GM12874 (cell line): ENCODE measurements at regions not wholly inside any gene's neighbourhood (a gene's known extent, or its start where the extent isn't known, plus 50 kb on each side); places are given as distances from the start of the nearest gene placed in this dataset.

Experiments
- TF ChIP-seq, protein P1 (sequence below): IDR thresholded peaks from 2 replicates; pipeline ENCODE4 v1.5.1; 2011; ENCODE audit warnings: low read depth, mild to moderate bottlenecking, control low read depth, low read length, moderate library complexity; ENCODE audit not compliant: insufficient read depth

DNA sequence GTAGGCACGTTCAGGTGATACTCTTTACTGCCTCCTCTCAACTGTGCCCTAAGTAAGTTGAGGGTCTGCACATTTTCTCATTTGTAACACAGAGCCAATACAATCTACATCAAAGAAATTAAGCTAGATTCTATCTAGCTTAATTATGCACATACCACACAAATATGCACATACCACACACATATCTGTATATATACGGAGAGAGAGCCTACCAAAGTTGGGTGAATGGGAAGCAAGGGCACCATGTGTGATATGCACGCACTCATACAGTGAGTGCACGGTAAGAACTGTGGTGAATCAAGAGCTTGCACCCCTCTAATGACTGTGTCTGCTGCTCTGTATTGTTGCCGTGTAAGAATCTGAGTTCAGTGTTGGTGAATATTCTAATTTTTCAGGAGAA lies 314.9 kb downstream of the ZNF326 start:
- TF ChIP-seq, protein P1, sequence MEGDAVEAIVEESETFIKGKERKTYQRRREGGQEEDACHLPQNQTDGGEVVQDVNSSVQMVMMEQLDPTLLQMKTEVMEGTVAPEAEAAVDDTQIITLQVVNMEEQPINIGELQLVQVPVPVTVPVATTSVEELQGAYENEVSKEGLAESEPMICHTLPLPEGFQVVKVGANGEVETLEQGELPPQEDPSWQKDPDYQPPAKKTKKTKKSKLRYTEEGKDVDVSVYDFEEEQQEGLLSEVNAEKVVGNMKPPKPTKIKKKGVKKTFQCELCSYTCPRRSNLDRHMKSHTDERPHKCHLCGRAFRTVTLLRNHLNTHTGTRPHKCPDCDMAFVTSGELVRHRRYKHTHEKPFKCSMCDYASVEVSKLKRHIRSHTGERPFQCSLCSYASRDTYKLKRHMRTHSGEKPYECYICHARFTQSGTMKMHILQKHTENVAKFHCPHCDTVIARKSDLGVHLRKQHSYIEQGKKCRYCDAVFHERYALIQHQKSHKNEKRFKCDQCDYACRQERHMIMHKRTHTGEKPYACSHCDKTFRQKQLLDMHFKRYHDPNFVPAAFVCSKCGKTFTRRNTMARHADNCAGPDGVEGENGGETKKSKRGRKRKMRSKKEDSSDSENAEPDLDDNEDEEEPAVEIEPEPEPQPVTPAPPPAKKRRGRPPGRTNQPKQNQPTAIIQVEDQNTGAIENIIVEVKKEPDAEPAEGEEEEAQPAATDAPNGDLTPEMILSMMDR, result no peak

DNA sequence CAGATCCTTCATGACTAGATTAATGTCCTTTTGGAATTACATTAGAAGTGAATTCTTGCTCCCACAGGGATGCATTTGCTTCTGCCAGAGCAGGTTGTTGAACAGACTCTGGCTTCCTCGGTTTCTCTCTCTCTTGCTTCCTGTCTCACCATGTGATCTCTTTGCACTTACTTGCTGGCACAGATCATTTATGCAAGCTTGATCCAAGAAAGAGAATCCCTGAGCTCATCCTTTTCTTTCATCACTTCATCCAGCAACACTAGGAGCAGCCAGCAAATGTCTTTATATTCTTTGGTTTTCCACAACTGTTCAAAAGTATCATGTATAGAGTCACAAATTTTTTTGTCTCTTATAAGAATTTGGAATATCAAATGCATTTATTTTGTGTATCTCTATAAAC lies 313.5 kb downstream of the ZNF326 start:
- TF ChIP-seq, protein P1, result no peak

DNA sequence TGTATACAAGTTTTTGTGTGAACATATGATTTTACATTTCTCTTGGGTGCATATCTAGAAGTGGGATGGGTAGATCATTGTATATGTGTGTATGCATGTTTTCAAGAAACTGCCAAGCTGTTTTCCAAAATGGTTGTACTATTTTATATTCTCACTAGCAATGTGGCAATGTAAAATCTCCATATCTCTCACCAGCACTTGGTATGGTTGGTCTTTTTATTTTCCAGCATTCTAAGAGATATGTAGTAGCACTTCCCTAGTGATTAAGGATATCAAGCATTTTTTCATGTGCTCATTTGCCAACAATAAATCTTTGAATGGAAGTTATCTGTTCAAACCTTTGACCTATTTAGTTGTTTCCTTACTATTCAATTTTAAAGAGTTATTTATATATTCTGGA lies 310.7 kb downstream of the ZNF326 start:
- TF ChIP-seq, protein P1, result no peak

DNA sequence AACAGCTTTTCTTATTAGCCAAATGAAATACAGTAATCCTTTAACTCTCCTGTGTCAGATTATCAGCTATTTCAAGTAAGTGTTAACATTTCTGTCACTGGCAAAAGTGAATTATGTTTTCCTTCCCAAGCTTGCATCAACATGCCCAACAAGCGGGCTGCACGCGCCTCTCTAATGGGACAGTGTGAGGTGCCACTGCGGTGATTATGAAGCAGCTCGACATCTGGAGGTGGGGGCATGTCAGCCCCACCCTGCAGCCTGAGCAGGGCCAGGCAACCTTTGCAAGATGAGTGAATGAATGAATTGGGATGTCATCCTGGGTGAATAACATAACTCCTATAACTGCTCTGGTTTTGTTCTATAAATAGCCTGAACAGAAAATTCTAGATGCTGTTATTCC lies 301.4 kb downstream of the ZNF326 start:
- TF ChIP-seq, protein P1, result no peak

DNA sequence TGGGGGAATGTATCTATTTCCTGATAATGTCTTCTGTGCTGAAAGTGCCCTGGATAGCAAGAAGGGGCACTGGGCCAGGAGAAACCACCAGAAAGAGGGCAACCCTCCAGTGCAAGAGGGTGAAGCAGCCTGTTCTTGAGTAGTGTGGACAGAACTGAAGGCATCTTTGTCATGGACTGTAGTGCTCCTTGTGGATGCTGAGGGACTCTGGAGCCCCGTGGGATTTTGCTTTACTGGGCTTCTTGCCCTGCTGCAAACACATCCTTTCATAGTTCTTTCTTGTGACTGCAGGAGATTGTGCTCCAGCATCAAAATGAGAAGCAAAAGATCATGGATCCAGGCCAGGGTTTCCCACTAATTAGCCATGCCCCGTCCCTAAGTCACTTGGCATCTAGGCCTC lies 300.6 kb downstream of the ZNF326 start:
- TF ChIP-seq, protein P1, result no peak

DNA sequence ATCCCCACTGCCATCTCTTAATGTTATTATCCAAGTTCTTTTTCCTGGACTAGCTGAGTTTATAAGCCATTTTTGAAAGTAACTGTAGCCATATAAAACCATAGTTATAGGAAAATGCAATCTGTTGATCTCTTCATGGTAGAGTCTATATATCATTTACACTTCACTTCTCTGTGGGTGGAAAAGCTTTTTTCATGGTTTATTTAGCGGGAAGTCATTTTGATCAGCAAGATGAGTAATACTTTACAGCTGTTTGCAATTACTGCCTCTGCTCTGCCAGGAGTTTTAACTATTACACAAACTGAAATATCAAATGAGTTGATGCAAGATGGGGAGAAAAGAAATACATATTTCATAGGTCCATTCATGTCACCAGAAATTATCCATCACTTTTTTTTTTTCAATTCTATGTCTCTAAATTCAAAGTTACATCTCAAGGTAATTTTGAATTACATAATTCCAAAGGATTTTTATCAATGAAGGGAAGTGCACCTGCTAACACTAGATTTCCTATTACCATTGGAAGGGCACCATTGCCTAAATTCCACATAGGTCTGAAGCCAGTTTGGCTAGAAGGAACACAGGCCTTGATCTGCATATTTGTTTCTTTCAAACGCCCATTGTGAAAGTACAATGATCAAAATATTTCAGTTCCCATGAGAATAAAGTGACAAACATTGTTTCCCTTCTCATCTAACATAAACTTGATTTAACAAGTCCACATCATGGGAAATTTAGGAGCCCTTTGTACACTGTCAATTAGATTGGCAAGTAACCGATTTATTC lies 296.7 kb downstream of the ZNF326 start:
- TF ChIP-seq, protein P1, result no peak

DNA sequence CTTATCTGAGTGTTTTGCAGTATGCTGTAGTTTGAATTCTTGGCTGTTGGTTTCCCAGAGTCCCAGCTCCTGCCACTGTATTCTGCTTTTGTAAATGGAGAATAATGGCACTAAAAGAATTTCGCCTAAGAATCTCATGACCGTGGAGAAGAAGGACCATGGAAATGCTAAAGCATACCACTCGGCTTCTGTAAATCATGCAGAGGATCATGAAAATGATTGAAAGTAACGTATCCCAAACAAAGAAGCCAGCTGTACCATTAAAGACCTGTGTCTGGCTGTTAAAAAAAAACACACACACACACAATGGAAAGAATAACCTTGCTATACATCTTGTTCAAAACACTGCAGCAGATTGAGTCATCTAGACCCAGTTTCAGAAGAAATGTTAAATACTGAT lies 287.9 kb downstream of the ZNF326 start:
- TF ChIP-seq, protein P1, result no peak

DNA sequence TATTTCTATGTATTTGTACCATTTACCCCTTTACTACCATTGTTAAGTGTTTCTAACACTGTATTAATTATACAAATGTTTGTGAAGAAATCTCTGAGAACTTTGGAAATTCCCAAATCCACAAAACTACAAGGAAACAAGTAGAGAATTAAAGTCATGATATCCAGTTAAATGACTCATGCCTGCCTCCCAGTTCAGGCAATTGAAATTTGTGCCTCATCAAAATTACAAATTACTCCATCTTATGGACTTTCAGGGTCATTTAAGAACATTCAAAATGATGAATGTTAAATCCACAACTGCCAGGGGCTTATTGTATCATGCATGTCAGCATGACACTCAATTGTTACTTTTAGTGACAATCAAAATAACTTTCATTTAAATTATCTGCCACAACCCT lies 282.4 kb downstream of the ZNF326 start:
- TF ChIP-seq, protein P1, result no peak
